Epithelial cell of proximal tubule (primary cell): ENCODE measurements at regions not wholly inside any gene's neighbourhood (a gene's known extent, or its start where the extent isn't known, plus 50 kb on each side); places are given as distances from the start of the nearest gene placed in this dataset.

ENCODE experiments used
- DNase-seq: peaks from one replicate; pipeline ENCODE4 v3.0.0-alpha.2; 2011; ENCODE audit warnings: low read depth
- H3K4me3 ChIP-seq: 2 replicates; pipeline ENCODE4 v1.5.1; 2011; ENCODE audit warnings: low read depth, mild to moderate bottlenecking, low read length
- CTCF ChIP-seq: conservative IDR thresholded peaks from 2 replicates; pipeline ENCODE4 v1.5.1; 2012; ENCODE audit warnings: low read depth, mild to moderate bottlenecking, low read length

GRCh38 chr1:3954170-3955169 is 54.4 kb upstream of the C1orf174 start:
- no peak for TF ChIP-seq CTCF
- DNase-seq = no peak
- H3K4me3 ChIP-seq = no peak overlapping the region

- DNase-seq = no peak
Measured at GRCh38 chr1:3955196-3955772, 55.2 kb upstream of the C1orf174 start.

GRCh38 chr1:3956527-3957170 is 56.6 kb upstream of the C1orf174 start:
- TF ChIP-seq CTCF = no peak
- H3K4me3 ChIP-seq = no peak overlapping the region
- peak; percentile 30 for DNase-seq

More at GRCh38 chr1:3955196-3955772, 55.2 kb upstream of the C1orf174 start:
- TF ChIP-seq CTCF = no peak
- H3K4me3 ChIP-seq = no peak overlapping the region

GRCh38 chr1:3959361-3959760 is 59.3 kb upstream of the C1orf174 start:
- DNase-seq = no peak
- TF ChIP-seq CTCF = no peak
- H3K4me3 ChIP-seq = no peak overlapping the region

GRCh38 chr1:3963554-3963953 is 63.5 kb upstream of the C1orf174 start:
- H3K4me3 ChIP-seq = no peak overlapping the region
- no peak for TF ChIP-seq CTCF
- DNase-seq = no peak

GRCh38 chr1:3965693-3966092 is 65.6 kb upstream of the C1orf174 start:
- DNase-seq = no peak
- H3K4me3 ChIP-seq = no peak overlapping the region
- TF ChIP-seq CTCF = no peak
